WTC11 (cell line): ENCODE measurements at regions not wholly inside any gene's neighbourhood (a gene's known extent, or its start where the extent isn't known, plus 50 kb on each side); places are given as distances from the start of the nearest gene placed in this dataset.

Experiments used
- CTCF ChIP-seq: fragments of 200-600 bp; IDR thresholded peaks from 2 replicates; pipeline ENCODE4 v1.8.0; 2022; ENCODE audit warnings: antibody characterized with exemption
- ETV6 ChIP-seq: sonication (generic); formaldehyde crosslinking; IDR thresholded peaks from 2 replicates; pipeline ENCODE4 v1.8.1; 2022; ENCODE audit warnings: mild to moderate bottlenecking, missing genetic modification reagents
- FOXJ3 ChIP-seq: sonication (generic); formaldehyde crosslinking; IDR thresholded peaks from 2 replicates; pipeline ENCODE4 v1.9.0; 2021; ENCODE audit warnings: missing genetic modification reagents, mild to moderate bottlenecking, borderline replicate concordance
- FOXK1 ChIP-seq: sonication (generic); formaldehyde crosslinking; IDR thresholded peaks from 2 replicates; pipeline ENCODE4 v1.8.0; 2022; ENCODE audit warnings: mild to moderate bottlenecking, moderate library complexity, missing genetic modification reagents
- IRF1 ChIP-seq: sonication (generic); formaldehyde crosslinking; IDR thresholded peaks from 2 replicates; pipeline ENCODE4 v1.8.0; 2023; ENCODE audit warnings: missing genetic modification reagents
- IRF2 ChIP-seq: sonication (generic); formaldehyde crosslinking; IDR thresholded peaks from 2 replicates; pipeline ENCODE4 v1.8.0; 2022; ENCODE audit warnings: low read depth, missing genetic modification reagents, borderline replicate concordance
- NFE2L1 ChIP-seq: sonication (generic); formaldehyde crosslinking; IDR thresholded peaks from 2 replicates; pipeline ENCODE4 v1.8.1; 2023; ENCODE audit warnings: missing genetic modification reagents
- NR1H2 ChIP-seq: sonication (generic); formaldehyde crosslinking; IDR thresholded peaks from 2 replicates; pipeline ENCODE4 v1.9.0; 2021; ENCODE audit warnings: mild to moderate bottlenecking, moderate library complexity, missing genetic modification reagents
- SMAD3 ChIP-seq: sonication (generic); formaldehyde crosslinking; IDR thresholded peaks from 2 replicates; pipeline ENCODE4 v1.8.0; 2022; ENCODE audit warnings: missing genetic modification reagents, mild to moderate bottlenecking, borderline replicate concordance
- TF ChIP-seq, protein P1 (sequence below): sonication (generic); formaldehyde crosslinking; IDR thresholded peaks from 2 replicates; pipeline ENCODE4 v1.8.1; 2022; ENCODE audit warnings: low read depth, mild to moderate bottlenecking, moderate library complexity, missing genetic modification reagents, borderline replicate concordance

DNA sequence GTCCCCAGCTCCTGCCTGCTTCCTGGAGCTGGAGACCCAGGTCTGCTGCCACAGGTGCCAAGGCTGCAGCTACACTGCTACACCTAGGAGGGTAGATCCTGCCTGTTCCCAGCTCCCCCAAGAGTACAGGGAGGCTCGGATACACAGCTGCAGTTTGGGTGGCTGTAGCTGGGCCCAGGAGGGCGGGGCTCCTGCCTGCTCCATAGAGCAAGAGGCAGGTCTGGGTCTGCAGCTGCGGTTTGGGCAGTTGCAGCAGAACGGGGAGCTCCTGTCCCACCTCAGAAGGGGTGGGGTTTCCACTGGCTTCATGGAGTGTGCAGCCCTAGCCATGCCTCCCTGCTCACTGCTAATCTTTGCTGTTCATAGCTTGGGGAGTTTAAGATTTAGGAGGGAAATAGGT lies 199.0 kb downstream of the NUFIP1 start:
- TF ChIP-seq CTCF (no peak), SMAD3 (CRISPR knock-in tag) (no peak), NR1H2 (CRISPR knock-in tag) (no peak), FOXJ3 (CRISPR knock-in tag) (no peak), IRF2 (no peak), NFE2L1 (no peak), IRF1 (CRISPR knock-in tag) (no peak), FOXK1 (CRISPR knock-in tag) (no peak), ETV6 (no peak; the same call in 1 of the 2 replicates)
- TF ChIP-seq, protein P1, sequence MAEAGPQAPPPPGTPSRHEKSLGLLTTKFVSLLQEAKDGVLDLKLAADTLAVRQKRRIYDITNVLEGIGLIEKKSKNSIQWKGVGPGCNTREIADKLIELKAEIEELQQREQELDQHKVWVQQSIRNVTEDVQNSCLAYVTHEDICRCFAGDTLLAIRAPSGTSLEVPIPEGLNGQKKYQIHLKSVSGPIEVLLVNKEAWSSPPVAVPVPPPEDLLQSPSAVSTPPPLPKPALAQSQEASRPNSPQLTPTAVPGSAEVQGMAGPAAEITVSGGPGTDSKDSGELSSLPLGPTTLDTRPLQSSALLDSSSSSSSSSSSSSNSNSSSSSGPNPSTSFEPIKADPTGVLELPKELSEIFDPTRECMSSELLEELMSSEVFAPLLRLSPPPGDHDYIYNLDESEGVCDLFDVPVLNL, result no peak
